Breast epithelium (tissue), 4 donors: ENCODE measurements at regions not wholly inside any gene's neighbourhood (a gene's known extent, or its start where the extent isn't known, plus 50 kb on each side); places are given as distances from the start of the nearest gene placed in this dataset.
A peak's percentile ranks its signal among the peaks of the same experiment; 100 is the strongest.
"Not testable (repeated sequence)": the region's sequence is repeated elsewhere in the genome, so short reads cannot be mapped to it uniquely, and the experiment has no call there.

Source experiments
- DNase-seq, 2 donors: peaks; one replicate each; pipeline ENCODE4 v3.0.0-alpha.2; 2019; ENCODE audit warnings: low spot score in 2 of 2
- H3K27ac ChIP-seq, 2 donors: fragments of 200-600 bp; sonication (generic) in 1 of 2; one replicate each; pipeline ENCODE4 v1.5.1; 2016 to 2019; ENCODE audit warnings: mild to moderate bottlenecking in 1 of 2
- H3K27me3 ChIP-seq, 2 donors: fragments of 200-600 bp; sonication (generic) in 1 of 2; one replicate each; pipeline versions ENCODE4 v1.5.1 to v1.6.0; 2017 to 2019; ENCODE audit warnings: control low read depth in 1 of 2, mild to moderate bottlenecking in 1 of 2
- H3K36me3 ChIP-seq: fragments of 200-600 bp; one replicate; pipeline ENCODE4 v1.5.1; 2019
- H3K4me1 ChIP-seq, 2 donors: fragments of 200-600 bp; sonication (generic); one replicate each; pipeline ENCODE4 v1.5.1; 2016 to 2019; ENCODE audit warnings: control low read depth in 1 of 2
- H3K4me3 ChIP-seq, 3 donors: fragments of 200-600 bp; sonication (generic); 1 replicate in 2 of 3; 2 replicates in 1 of 3; pipeline ENCODE4 v1.5.1; 2016 to 2019; ENCODE audit warnings: mild to moderate bottlenecking in 3 of 3, moderate library complexity in 2 of 3
- H3K9me3 ChIP-seq, 2 donors: fragments of 200-600 bp; sonication (generic) in 1 of 2; one replicate each; pipeline ENCODE4 v1.5.1; 2016 to 2019; ENCODE audit warnings: control low read depth in 1 of 2
- POLR2A ChIP-seq: fragments of 450-650 bp; IDR thresholded peaks from one replicate; pipeline ENCODE4 v1.6.1; 2016; ENCODE audit warnings: antibody characterized with exemption, mild to moderate bottlenecking, moderate library complexity
- POLR2AphosphoS5 ChIP-seq, 3 donors: sonication (generic); formaldehyde crosslinking; IDR thresholded peaks; one replicate each; pipeline ENCODE4 v1.6.1; 2017; ENCODE audit warnings: antibody characterized with exemption in 3 of 3
- intact Hi-C: fragments of 100-400 bp; cut with DNase I; formaldehyde crosslinking; loops from one replicate; pipeline ENCODE4 v1.15.1; 2023; ENCODE audit warnings: low total_unique reads
- TF ChIP-seq, protein P1 (sequence below), 3 donors: fragments of 450-650 bp; IDR thresholded peaks; one replicate each; pipeline ENCODE4 v1.5.1; 2016 to 2017; ENCODE audit warnings: antibody characterized with exemption in 3 of 3, mild to moderate bottlenecking in 3 of 3, moderate library complexity in 3 of 3

DNA sequence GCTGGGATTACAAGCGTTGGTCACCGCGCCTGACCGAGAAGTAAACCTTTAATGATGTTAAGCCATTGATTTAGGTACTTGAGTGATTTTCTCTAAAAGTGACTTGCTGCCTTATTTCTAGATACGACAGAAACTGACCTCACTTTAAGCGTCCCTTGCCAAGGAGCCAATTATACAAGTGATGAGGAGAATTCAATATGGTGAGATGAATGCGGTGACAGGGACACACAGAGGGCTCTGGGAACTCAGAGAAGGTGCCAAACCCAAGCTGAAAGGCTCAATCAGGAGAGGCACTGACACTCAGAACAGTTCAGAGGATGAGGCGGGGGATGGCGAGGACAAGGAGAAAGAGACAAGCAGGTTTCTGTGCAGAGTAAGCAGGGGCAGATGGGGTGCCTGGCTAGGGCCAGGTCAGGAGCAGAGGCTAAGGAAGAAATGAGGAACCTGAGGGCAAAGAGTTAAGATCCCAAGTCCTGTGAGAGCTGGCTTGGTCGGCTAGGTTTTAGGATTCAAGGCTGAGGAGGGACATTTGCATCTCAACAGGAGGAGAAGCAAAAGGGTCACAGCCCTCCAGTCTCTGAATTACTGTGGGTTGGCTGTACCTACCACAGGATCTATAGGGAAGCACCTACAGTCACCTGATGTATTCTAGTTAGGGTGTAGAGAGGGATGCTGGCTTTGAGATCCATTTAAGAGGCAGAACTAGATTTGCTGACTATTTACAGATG, 83.2 kb upstream of the USP24 start:
- H3K4me3 ChIP-seq = no peak overlapping the region
- no peaks in the 10 kb centered on the region for H3K36me3 ChIP-seq
- intact Hi-C loops = no loop called here
- no peaks in the 10 kb centered on the region for H3K4me1 ChIP-seq
- peaks cover 0 to 14% of the 10 kb centered on the region in 2 donors for H3K9me3 ChIP-seq
- no peak overlapping the region for H3K27ac ChIP-seq
- no peak for TF ChIP-seq POLR2A
- TF ChIP-seq POLR2AphosphoS5 (IDR thresholded peaks at IDR 0.05) = no peak
- TF ChIP-seq, protein P1, sequence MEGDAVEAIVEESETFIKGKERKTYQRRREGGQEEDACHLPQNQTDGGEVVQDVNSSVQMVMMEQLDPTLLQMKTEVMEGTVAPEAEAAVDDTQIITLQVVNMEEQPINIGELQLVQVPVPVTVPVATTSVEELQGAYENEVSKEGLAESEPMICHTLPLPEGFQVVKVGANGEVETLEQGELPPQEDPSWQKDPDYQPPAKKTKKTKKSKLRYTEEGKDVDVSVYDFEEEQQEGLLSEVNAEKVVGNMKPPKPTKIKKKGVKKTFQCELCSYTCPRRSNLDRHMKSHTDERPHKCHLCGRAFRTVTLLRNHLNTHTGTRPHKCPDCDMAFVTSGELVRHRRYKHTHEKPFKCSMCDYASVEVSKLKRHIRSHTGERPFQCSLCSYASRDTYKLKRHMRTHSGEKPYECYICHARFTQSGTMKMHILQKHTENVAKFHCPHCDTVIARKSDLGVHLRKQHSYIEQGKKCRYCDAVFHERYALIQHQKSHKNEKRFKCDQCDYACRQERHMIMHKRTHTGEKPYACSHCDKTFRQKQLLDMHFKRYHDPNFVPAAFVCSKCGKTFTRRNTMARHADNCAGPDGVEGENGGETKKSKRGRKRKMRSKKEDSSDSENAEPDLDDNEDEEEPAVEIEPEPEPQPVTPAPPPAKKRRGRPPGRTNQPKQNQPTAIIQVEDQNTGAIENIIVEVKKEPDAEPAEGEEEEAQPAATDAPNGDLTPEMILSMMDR (IDR thresholded peaks at IDR 0.05) = no peak
- no peaks in the 10 kb centered on the region for H3K27me3 ChIP-seq
- no peak for DNase-seq

DNA sequence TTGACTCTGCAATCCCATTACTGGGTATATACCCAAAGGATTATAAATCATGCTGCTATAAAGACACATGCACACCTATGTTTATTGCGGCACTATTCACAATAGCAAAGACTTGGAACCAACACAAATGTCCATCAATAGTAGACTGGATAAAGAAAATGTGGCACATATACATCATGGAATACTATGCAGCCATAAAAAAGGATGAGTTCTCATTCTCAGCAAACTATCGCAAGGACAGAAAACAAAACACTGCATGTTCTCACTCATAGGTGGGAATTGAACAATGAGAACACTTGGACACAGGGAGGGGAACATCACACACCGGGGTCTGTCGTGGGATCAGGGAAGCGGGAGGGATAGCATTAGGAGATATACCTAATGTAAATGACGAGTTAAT, 81.1 kb upstream of the USP24 start:
- intact Hi-C loops, H3K27ac ChIP-seq, H3K36me3 ChIP-seq, DNase-seq, H3K4me3 ChIP-seq, H3K27me3 ChIP-seq, H3K4me1 ChIP-seq: not testable (repeated sequence)
- peaks cover 0 to 14% of the 10 kb centered on the region in 2 donors for H3K9me3 ChIP-seq

DNA sequence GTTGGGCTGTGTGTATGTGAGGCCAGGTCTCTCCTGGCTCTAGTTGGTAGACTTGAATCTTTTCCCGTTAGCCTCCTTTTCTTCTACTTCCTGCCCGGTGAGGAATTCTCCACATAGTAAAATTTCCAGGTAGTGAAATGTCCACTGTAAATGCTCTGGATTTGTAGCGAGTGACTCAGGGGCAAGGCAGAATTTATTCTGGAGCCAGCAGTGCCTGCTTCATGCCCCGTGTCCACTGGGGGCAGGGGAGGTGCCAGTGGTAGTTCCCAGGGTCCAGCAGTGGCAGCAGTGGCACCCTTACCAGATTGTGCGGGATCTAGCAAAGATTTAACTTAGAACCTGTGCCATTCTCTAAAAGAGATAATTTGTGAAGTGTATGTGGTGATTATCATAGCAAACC, 74.5 kb upstream of the USP24 start:
- Histone ChIP-seq H3K36me3 (no peaks in the 10 kb centered on the region), H3K4me1 (no peaks in the 10 kb centered on the region), H3K27ac (no peak overlapping the region), H3K4me3 (no peak overlapping the region), H3K9me3 (no peaks in the 10 kb centered on the region), H3K27me3 (no peaks in the 10 kb centered on the region)
- TF ChIP-seq, protein P1 (IDR thresholded peaks at IDR 0.05) = no peak
- TF ChIP-seq POLR2A (no peak), POLR2AphosphoS5 (IDR thresholded peaks at IDR 0.05) (no peak)
- intact Hi-C loops = no loop called here
- DNase-seq = no peak

- H3K27ac ChIP-seq = peak overlapping the region in 1 of 2 donors; percentile 30
- no peaks in the 10 kb centered on the region for H3K4me1 ChIP-seq
- no peak overlapping the region for H3K4me3 ChIP-seq
- TF ChIP-seq POLR2A (no peak), POLR2AphosphoS5 (IDR thresholded peaks at IDR 0.05) (no peak)
- TF ChIP-seq, protein P1 (IDR thresholded peaks at IDR 0.05) = no peak
- intact Hi-C loops = no loop called here
- no peaks in the 10 kb centered on the region for H3K9me3 ChIP-seq
- H3K36me3 ChIP-seq = no peaks in the 10 kb centered on the region
- no peaks in the 10 kb centered on the region for H3K27me3 ChIP-seq
- no peak for DNase-seq
These were observed 73.9 kb upstream of the USP24 start for GRCh38 chr1:55289042-55289441.

DNA sequence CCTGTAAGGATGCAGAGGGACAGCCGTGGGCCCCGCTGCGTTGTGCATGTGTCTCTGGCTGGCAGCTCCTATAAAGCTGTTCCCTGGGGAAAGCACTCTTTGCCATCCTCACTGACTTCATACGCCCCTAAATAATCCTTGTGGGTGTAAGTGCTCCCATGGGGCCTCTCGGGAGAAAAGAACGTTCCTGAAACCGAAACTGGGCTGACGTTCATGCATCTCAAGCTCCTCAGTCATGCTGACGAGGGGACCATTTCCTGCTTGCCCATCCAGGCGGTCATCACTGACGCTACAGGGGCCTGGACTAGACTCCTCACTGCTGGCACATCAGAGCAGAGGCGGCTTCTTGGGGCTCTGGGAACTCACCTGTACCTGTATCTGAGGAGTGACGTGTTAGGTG, 73.1 kb upstream of the USP24 start:
- H3K9me3 ChIP-seq = no peaks in the 10 kb centered on the region
- peak overlapping the region in 2 of 3 donors; percentile 19 to 56 for H3K4me3 ChIP-seq
- no peak for DNase-seq
- no peaks in the 10 kb centered on the region for H3K36me3 ChIP-seq
- H3K27me3 ChIP-seq = no peaks in the 10 kb centered on the region
- no peaks in the 10 kb centered on the region for H3K4me1 ChIP-seq
- TF ChIP-seq POLR2AphosphoS5 (IDR thresholded peaks at IDR 0.05) (no peak), POLR2A (no peak)
- TF ChIP-seq, protein P1 (IDR thresholded peaks at IDR 0.05) = no peak
- peak overlapping the region in 1 of 2 donors; percentile 30 for H3K27ac ChIP-seq
- intact Hi-C loops = no loop called here
